COLO829 (cell line): ENCODE measurements at regions not wholly inside any gene's neighbourhood (a gene's known extent, or its start where the extent isn't known, plus 50 kb on each side); places are given as distances from the start of the nearest gene placed in this dataset.

Source experiments
- DNase-seq: peaks from one replicate; pipeline ENCODE4 v3.0.0; 2012; ENCODE audit warnings: low spot score

GRCh38 chr21:38929652-38930051, 123.9 kb downstream of the ETS2 start:
- DNase-seq = no peak

- DNase-seq = no peak
These were observed 123.4 kb downstream of the ETS2 start for GRCh38 chr21:38929142-38929541.

- no peak for DNase-seq
These were observed 122.0 kb downstream of the ETS2 start for GRCh38 chr21:38927776-38928175.

GRCh38 chr21:38925923-38926322, 120.2 kb downstream of the ETS2 start:
- DNase-seq = peak; percentile 60

- DNase-seq = no peak
These were observed 119.7 kb downstream of the ETS2 start for GRCh38 chr21:38925478-38925877.

GRCh38 chr21:38924954-38925353, 119.2 kb downstream of the ETS2 start:
- DNase-seq = no peak

GRCh38 chr21:38923429-38923828, 117.7 kb downstream of the ETS2 start:
- no peak for DNase-seq

- DNase-seq = no peak
These were observed 116.9 kb downstream of the ETS2 start for GRCh38 chr21:38922474-38923235.

GRCh38 chr21:38921511-38922251, 116.0 kb downstream of the ETS2 start:
- DNase-seq = no peak

GRCh38 chr21:38920631-38921398, 115.1 kb downstream of the ETS2 start:
- peak; percentile 30 for DNase-seq

- peak; percentile 79 for DNase-seq
These were observed 113.0 kb downstream of the ETS2 start for GRCh38 chr21:38918607-38919346.

GRCh38 chr21:38917043-38917774, 111.5 kb downstream of the ETS2 start:
- DNase-seq = no peak

- no peak for DNase-seq
These were observed 110.7 kb downstream of the ETS2 start for GRCh38 chr21:38916214-38916964.

- no peak for DNase-seq
These were observed 109.8 kb downstream of the ETS2 start for GRCh38 chr21:38915546-38915945.

- DNase-seq = no peak
These were observed 109.0 kb downstream of the ETS2 start for GRCh38 chr21:38914528-38915293.

GRCh38 chr21:38913893-38914527, 108.3 kb downstream of the ETS2 start:
- DNase-seq = no peak

- DNase-seq = peak; percentile 59
These were observed 107.6 kb downstream of the ETS2 start for GRCh38 chr21:38913120-38913892.

- DNase-seq = no peak
These were observed 107.0 kb downstream of the ETS2 start for GRCh38 chr21:38912789-38913119.
